ENCODE measurements at regions not wholly inside any gene's neighbourhood (a gene's known extent, or its start where the extent isn't known, plus 50 kb on each side); places are given as distances from the start of the nearest gene placed in this dataset.
A peak's percentile ranks its signal among the peaks of the same experiment; 100 is the strongest.

- no peak for DNase-seq
Observed at GRCh38 chr14:42269234-42269633, 662.6 kb downstream of the LRFN5 start.

- no peak for DNase-seq
Observed at GRCh38 chr14:42248131-42248530, 641.5 kb downstream of the LRFN5 start.

DNA sequence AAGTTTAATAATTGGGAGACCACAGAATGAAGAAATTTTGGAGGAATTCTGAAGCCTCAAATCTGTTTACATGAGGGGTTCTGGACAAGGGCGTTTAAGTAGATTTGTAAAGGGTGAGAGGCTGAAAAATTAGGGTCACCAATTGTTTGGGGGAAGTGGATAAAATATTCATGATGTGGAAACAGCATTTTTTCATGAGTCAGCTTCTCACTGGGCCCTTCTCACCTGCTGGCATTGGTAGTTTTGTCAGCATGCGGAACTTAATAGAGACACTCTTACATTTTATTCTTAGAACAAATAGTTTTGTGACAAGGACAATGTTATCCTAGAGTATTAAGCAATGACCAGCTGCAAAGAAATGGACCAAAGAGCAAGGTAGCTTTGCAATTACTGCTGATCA, 634.4 kb downstream of the LRFN5 start:
- no peak for DNase-seq

DNA sequence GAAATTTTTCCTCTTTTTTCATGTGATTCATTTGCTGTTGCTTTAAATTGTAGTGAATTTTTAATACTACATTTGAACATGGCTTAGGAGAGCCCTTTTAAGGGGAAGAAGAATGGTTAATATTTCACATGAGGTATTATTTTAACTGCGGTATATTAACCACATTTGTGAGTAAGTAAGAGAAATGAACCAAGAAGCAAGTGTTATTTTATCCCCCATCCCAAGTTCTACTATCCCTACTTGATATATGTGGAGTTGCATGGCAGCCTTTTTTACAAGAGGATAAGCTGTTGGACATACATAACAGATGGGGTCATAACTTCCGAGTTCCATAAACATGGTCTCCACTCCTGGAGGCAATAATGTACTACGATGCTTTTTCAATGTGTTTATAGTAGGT, 623.3 kb downstream of the LRFN5 start:
- no peak for DNase-seq

GRCh38 chr14:42229294-42229693, 622.6 kb downstream of the LRFN5 start:
- no peak for DNase-seq

- DNase-seq, result no peak
Observed at GRCh38 chr14:42228611-42229010, 621.9 kb downstream of the LRFN5 start.

DNA sequence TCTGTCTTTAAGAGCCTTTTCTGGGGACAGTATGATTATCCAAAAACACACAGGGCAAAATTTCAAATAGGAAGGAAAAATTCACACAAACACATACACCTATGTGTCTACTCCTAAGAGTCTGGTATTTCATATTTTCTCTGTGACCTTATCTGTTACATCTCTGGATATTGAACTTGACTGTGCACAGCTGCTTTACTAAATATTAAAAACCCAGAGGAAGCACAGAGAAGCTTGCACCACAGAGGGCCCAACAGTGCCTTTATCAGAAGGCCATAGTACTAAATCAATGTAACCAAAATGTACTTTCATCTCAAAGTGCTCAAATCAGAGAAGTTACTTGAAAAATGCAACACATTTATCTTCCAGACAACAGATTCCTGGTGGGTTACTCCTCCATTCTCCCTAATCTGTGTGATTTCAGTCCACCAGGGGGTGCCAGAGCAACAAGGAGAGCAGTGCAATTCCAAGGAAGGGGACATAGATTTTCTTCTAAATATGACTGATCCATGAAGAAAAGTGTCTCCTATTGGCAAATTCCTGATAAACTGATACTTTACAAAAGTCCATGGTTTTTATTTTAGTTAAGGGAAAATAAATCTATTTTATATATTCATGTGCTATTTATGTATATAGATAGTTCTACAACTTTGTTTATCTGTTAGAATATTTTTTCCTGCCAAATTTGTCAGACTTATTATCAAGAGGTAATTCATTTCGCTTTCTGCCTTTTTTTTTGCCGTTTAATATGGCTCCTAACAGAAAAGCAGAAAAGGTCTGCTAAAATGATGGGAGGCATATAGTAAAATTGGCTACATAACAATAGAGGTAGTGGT, 617.6 kb downstream of the LRFN5 start:
- peak in 39 of 56 donors; percentile 1 to 69 (median 22) for DNase-seq

DNA sequence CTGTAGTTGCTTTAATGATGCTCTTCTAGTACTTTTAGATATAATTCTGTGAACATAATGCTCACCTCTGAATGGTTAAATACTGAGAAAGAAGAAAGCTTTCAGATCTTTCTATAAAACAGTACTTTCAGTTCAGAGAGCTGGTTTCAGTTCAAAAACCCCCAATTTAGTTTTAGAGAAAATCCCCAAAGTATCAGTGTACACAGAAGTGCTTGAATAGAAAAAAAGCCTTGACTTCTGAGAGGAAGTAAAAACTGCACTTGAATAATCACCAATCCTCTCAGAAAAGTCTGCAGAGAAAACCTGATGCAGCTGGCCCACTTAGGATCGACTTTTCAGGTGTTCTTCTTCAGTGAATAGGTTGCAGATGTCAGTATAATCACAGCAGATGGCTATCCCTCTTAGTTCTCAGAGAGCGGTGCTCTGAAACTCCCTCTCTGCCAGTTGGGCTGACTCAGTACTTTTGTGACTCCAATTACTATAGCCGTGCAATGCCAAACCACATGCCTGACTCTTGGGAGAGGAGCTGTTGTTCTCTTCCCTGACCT, 616.3 kb downstream of the LRFN5 start:
- DNase-seq, result peak in 3 of 56 donors; percentile 3 to 15 (median 3)

DNA sequence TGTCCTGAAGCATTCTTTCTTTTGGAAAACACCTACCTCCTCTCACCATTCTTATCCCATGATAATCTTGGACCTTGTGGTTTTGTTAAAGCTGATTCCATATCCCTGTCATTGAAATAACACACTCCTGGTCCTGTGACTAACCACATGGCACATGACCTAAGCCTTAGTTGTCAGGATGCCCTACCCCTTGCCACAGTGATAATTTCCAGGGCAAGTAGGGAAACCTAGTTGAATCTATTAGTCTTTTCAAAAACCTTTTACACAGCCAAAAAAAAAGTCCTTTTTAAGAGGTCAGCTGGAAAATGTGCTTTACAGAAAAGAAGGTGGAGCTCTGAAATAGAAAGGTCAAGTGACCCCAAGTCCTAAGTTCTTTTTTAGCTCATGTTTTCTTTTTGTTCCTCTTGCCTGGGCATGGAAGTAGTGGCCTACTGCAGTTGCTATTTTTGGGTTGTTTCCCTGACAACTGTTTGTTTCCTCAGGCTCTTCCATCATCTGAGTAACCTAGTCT, 608.4 kb downstream of the LRFN5 start:
- no peak for DNase-seq

- DNase-seq, result no peak
Observed at GRCh38 chr14:42200957-42201356, 594.3 kb downstream of the LRFN5 start.

DNA sequence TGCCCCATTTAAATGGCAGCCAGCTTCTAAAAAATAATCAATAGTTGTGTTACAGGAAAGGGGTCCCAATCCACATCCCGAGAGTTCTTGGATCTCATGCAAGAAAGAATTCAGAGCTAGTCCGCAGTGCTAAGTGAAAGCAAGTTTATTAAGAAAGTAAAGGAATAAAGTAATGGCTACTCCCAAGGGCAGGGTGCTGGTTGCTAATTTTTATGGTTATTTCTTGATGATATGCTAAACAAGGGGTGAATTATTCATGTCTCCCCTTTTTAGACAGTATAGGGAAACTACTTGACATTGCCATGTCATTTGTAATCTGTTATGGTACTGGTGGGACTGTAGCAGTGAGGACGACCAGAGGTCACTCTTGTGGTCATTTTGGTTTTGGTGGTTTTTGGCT, 591.3 kb downstream of the LRFN5 start:
- DNase-seq, result no peak

DNA sequence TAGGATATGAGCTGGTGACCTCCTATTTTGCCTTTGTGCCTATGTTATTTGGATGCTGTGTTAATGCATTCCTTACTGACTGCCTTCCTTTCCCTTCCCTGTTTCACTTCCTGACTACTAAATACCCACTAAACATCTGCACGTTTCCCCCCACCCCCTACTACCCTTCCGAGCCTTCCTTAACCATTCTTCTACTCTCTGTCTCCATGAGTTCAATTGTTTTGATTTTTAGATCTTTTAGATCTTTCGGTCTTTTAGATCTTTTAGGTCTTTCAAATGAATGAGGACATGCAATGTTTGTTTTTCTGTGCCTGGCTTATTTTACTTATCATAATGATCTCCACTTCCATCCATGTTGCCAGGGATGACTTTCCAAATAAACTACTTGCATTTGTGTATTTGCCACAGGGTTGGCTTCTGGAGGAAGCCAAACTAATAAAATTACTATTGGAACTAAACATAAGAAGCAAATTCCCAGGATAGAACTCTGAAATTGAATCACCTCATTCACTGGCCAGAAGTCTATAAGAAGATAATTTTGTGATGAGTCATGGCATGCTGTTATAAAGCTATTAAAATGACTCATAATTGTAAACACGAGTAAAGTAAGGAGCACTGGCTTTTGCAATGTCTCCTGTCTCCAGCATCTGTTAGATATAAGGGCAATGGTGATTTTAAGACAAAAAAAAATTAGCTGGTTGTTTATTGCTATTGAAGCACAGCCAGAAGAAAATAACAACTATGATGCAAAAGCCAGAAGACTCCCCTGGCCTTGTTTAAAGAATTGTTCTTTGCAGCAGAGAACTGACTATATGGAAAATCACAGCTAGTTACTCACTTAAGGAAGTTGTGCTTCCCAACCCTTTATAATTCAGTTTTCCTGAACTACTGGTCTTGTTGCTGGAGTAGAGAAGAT, 586.3 kb downstream of the LRFN5 start:
- no peak for DNase-seq

DNA sequence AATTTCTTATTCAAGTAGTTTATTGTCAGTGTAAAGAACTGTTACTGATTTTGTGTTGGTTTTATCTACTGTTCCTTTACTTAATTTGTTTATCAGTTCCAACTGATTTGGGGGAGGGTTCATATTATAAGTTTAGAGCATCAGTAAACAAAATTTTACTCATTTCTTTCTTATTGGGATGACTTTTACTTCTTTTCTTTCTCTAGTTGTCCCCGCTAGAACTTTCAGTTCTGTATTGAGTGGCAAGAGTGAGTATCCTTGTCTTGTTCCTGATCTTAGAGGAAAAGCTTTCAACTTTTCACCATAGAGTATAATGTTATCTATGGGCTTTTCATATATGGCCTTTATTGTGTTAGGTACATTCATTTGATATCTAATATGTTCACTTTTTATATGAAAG, 584.1 kb downstream of the LRFN5 start:
- no peak for DNase-seq

DNA sequence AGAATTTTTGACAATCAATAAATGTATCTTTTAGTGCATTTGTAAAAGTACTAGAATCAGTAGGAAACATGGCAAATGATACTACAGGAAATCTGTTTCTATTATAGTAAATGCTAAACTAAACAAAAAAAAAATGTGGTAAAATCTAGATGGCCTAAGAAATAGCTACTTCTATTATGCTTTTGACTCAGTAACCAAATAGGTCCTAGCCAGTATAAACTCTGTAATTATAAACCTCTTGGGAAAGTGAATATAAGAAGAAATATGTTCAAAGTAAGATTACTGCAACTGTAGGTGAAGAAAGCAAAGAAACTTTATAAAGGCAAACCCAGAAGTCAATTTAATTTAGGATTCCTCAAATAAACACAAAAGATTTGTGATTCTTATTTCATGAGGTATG, 581.2 kb downstream of the LRFN5 start:
- no peak for DNase-seq

DNA sequence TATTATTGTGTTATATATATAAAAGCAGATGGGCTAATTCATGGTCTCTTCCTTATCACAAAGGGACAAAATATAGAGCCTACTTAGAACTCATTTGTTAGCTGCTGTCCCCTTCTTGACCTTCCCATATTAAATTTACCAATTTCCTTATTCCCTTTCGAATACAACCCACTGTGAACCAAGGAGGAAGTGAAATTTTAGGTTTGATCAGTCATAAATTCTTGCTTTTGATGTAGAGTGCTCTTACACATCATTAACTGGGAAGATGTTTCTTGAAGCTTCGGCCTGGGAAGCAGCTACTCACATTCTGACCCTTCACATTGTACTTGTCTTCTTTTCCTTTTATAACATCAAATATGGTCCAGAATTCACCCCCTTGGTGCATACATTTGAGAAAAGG, 579.0 kb downstream of the LRFN5 start:
- DNase-seq, result no peak

DNA sequence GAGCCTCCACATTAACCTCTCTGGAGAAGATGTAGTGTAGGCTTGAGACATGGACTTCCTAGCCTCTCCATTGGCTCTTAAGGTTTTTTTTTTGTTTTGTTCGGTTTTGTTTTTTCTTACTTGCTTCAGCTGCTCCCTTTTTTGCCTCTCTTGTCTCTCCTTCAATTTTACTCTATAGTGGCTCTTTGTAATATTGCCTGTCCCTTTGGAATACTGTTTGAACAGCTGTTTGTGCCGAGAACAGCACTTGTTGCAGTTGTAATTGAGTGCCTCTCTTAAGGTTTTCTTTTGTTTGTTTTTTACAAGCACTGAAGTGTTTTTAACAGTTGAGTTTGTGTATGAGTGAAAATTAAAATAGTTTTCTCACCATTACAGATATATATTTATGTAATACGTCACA, 567.7 kb downstream of the LRFN5 start:
- no peak for DNase-seq

DNA sequence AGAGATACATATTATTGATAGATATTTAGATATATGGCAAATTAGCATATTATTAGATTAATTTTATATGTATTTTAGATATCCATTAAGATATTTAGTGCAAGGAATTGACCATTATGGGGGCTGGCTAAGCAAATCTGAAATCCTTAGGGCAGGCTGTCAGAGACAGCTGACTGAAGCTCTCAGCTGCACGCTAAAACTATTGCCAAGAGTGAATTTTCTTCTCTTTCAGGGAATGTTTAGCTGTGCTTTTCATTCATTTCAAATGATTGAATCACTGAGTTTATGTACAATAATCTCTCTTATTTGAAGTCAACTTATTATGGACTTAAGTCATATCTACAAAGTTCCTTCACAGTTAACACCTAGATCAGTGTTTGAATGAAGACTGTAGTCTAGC, 566.5 kb downstream of the LRFN5 start:
- DNase-seq, result no peak

DNA sequence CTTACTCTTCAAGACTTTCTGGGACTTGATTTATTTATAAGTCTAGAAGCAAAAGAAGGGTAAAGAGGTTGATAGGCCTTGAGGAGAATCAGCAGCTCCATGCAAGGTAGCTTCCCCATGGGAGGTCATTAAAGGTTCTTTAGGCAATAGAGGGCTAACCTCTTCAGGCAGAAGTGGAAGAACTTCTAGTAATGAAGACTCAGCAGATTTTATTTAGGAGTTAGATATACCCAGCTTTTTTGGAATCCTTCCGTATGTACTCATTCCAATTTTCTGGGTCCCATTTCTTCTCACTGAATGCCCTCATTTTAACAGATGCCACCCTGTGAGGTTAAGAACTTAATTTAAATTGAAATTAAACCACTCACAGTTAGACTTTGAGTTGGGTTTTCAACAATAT, 565.6 kb downstream of the LRFN5 start:
- no peak for DNase-seq

DNA sequence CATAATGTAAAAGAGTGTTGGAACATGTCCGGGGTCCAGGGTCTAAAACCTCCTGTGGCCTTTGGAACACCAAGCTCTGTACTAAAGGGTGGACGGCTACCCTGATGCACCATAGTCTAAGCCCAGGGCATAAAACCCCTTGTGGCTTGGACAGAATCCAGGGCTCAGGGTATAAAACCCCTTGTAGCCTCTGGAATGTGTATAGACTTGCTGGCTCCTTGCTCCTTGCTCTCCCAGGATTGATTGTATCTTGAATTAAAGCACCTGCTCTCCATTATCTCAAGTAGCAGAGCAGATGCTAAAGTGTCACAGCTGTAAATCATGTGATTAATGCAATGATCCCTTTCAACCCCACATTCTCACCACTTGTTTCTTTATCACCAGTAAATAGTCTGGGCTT, 556.5 kb downstream of the LRFN5 start:
- no peak for DNase-seq

DNA sequence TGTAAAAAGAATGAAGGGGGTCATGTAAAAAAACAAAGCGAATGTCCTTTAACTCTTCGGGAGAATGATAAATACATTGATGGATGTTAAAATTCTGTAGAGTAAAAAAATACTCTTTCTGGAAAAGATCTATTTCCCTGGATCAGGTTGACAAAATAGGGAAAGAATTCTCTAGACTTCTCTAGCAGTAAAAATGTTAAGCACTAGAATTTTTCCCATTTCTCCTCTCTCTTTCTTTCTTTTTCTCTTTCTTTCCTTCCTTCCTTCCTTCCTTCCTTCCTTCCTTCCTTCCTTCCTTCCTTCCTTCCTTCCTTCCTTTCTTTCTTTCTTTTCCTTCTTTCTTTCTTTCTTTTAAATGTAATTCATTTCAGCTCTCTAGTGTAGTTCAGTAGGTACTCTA, 552.5 kb downstream of the LRFN5 start:
- DNase-seq, result no peak

DNA sequence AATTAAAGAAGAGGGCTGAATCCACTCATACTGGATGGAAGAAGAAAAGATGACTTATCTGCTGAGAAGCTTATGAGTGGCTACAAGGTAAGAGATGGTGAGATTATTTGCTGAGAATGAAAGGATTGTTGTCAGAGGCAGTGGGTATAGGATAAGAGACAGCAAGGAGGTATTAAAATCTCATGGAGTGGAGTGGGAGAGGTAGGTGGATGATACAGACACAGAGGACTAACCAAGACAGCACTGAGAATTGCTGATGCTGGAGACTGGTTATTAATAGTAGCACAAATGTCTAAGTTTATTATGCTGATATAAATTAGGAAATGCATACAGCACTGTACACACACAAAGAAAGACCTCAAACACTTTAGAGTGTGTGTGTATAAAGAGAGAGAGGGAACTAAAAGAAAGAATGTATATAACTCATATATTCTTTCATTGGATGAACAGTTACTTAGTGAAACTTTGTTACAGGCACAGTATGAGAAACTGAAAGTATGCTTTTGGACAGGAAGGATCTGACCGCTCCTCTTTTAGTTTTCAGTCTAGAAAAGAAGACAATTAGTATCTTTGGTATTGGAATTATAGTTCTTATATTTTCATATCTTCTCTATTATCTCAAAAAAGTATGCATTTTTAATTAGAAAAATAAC, 543.1 kb downstream of the LRFN5 start:
- DNase-seq, result no peak

DNA sequence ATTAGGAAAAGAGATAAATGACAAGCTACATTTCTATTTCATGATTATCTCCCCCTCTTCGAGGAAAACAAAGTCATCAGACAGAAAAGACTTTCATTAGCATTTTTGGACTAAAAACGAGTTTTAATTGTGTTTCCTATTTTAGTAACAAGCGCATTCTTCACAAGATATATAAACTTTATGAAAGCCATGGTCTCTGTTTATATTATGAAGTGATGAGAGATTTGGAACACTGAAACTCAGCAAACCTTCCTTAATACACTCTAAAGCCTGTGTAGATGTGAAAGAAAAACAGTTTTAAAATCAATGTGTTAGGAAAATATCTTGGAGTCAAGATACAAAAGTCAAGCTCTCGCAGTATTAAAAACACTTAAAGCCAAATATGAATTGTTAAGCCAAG, 539.1 kb downstream of the LRFN5 start:
- no peak for DNase-seq

Data from amygdala (tissue), 56 donors.